Endothelial cell of umbilical vein (primary cell): ENCODE measurements at regions not wholly inside any gene's neighbourhood (a gene's known extent, or its start where the extent isn't known, plus 50 kb on each side); places are given as distances from the start of the nearest gene placed in this dataset.

Experiments
- EZH2 ChIP-seq: IDR thresholded peaks from 2 replicates; pipeline ENCODE4 v1.6.1; 2012; ENCODE audit warnings: borderline replicate concordance, low read depth, mild to moderate bottlenecking, moderate library complexity, low read length, inconsistent platforms; ENCODE audit not compliant: severe bottlenecking
- FOS ChIP-seq: IDR thresholded peaks from 2 replicates; pipeline ENCODE4 v1.6.1; 2011; ENCODE audit warnings: mild to moderate bottlenecking, low read length, moderate library complexity, borderline replicate concordance; ENCODE audit not compliant: insufficient read depth
- GATA2 ChIP-seq: IDR thresholded peaks from 2 replicates; pipeline ENCODE4 v1.7.0; 2011; ENCODE audit warnings: low read depth, mild to moderate bottlenecking, moderate library complexity, mixed read lengths, low read length; ENCODE audit not compliant: insufficient read length, insufficient read depth
- TF ChIP-seq, protein P1 (sequence below), 2 donors: IDR thresholded peaks; 1 replicate in 1 of 2; 2 replicates in 1 of 2; pipeline ENCODE4 v1.5.1; 2011; ENCODE audit warnings: low read length in 2 of 2, mild to moderate bottlenecking in 2 of 2, moderate library complexity in 2 of 2, control low read depth in 1 of 2, inconsistent platforms in 1 of 2, low read depth in 1 of 2; ENCODE audit not compliant: insufficient read depth in 1 of 2; ENCODE audit errors: extremely low read depth in 1 of 2

DNA sequence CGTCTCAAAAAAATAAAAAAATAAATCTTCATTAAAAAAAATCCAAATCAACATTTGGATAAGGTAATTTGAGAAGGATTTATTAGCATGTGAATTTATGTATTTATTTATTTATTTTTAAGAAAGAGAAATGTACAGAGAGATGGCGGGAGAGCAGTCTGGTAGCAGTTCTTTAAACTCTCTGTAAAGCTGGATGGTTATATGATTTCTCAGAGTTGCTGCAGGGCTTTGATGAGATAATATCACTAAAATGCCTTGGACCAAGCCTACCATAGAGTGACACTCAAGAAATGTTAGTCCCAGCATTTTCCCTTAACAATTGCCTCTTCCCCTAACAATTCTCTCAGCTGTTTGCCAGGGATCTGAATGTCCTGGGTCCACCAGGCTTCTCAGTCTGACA, 103.4 kb upstream of the LNX1 start:
- TF ChIP-seq GATA2 (no peak), EZH2 (no peak), FOS (no peak)
- TF ChIP-seq, protein P1, sequence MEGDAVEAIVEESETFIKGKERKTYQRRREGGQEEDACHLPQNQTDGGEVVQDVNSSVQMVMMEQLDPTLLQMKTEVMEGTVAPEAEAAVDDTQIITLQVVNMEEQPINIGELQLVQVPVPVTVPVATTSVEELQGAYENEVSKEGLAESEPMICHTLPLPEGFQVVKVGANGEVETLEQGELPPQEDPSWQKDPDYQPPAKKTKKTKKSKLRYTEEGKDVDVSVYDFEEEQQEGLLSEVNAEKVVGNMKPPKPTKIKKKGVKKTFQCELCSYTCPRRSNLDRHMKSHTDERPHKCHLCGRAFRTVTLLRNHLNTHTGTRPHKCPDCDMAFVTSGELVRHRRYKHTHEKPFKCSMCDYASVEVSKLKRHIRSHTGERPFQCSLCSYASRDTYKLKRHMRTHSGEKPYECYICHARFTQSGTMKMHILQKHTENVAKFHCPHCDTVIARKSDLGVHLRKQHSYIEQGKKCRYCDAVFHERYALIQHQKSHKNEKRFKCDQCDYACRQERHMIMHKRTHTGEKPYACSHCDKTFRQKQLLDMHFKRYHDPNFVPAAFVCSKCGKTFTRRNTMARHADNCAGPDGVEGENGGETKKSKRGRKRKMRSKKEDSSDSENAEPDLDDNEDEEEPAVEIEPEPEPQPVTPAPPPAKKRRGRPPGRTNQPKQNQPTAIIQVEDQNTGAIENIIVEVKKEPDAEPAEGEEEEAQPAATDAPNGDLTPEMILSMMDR (IDR thresholded peaks at IDR 0.05; ENCODE audit: extremely low read depth in 1 of 2, insufficient read depth in 1 of 2, low read depth in 1 of 2, low read length in 2 of 2): no peak
